ENCODE measurements at regions not wholly inside any gene's neighbourhood (a gene's known extent, or its start where the extent isn't known, plus 50 kb on each side); places are given as distances from the start of the nearest gene placed in this dataset.

DNA sequence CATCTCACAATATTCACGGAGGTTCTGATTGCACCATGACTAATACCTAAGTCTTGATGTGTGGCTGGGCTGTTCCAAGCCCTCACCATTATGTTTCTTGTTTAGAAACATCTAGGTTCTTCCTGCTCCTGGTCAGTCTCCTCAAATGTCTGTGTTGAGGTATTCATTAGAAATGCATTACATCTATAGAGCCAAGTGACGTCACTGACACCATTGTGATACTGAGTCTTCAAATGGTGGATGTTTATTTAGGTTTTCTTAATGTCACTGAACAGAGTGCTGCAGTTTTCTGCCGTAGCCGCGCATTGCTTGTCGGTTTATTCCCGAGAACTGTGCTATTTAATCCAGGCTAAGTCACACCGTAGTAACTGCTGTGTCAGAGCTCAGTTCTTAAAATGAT, 142.4 kb upstream of the SPACA7 start:
- Histone ChIP-seq H3K4me3 (ENCODE audit: low read length in 2 of 2) (no peak overlapping the region), H3K27me3 (ENCODE audit: control insufficient read depth in 2 of 2, insufficient read depth in 2 of 2, low read length in 2 of 2) (no peaks in the 10 kb centered on the region), H3K9me3 (ENCODE audit: control insufficient read depth in 2 of 2, low read length in 2 of 2) (no peaks in the 10 kb centered on the region), H3K36me3 (ENCODE audit: control insufficient read depth in 2 of 2, insufficient read depth in 2 of 2, low read length in 2 of 2) (no peaks in the 10 kb centered on the region), H3K4me1 (ENCODE audit: control insufficient read depth in 2 of 2, insufficient read depth in 2 of 2, low read length in 2 of 2) (peaks cover 0 to 3% of the 10 kb centered on the region in 2 donors), H3K27ac (ENCODE audit: low read depth in 2 of 2, low read length in 2 of 2) (no peak overlapping the region), H3K9ac (ENCODE audit: low read depth in 1 of 2, low read length in 2 of 2) (no peak overlapping the region)

- H3K4me3 ChIP-seq (ENCODE audit: low read length in 2 of 2), result no peak overlapping the region
- no peak overlapping the region for H3K27ac ChIP-seq (ENCODE audit: low read depth in 2 of 2, low read length in 2 of 2)
- H3K27me3 ChIP-seq (ENCODE audit: control insufficient read depth in 2 of 2, insufficient read depth in 2 of 2, low read length in 2 of 2), result no peaks in the 10 kb centered on the region
- no peaks in the 10 kb centered on the region for H3K9me3 ChIP-seq (ENCODE audit: control insufficient read depth in 2 of 2, low read length in 2 of 2)
- H3K36me3 ChIP-seq (ENCODE audit: control insufficient read depth in 2 of 2, insufficient read depth in 2 of 2, low read length in 2 of 2), result no peaks in the 10 kb centered on the region
- H3K9ac ChIP-seq (ENCODE audit: low read depth in 1 of 2, low read length in 2 of 2), result no peak overlapping the region
- peaks cover 0 to 3% of the 10 kb centered on the region in 2 donors for H3K4me1 ChIP-seq (ENCODE audit: control insufficient read depth in 2 of 2, insufficient read depth in 2 of 2, low read length in 2 of 2)
Measured at GRCh38 chr13:112234131-112234875, 141.9 kb upstream of the SPACA7 start.

- H3K4me1 ChIP-seq (ENCODE audit: control insufficient read depth in 2 of 2, insufficient read depth in 2 of 2, low read length in 2 of 2), result no peaks in the 10 kb centered on the region
- H3K27me3 ChIP-seq (ENCODE audit: control insufficient read depth in 2 of 2, insufficient read depth in 2 of 2, low read length in 2 of 2), result no peaks in the 10 kb centered on the region
- no peak overlapping the region for H3K4me3 ChIP-seq (ENCODE audit: low read length in 2 of 2)
- H3K36me3 ChIP-seq (ENCODE audit: control insufficient read depth in 2 of 2, insufficient read depth in 2 of 2, low read length in 2 of 2), result no peaks in the 10 kb centered on the region
- no peak overlapping the region for H3K9ac ChIP-seq (ENCODE audit: low read depth in 1 of 2, low read length in 2 of 2)
- H3K27ac ChIP-seq (ENCODE audit: low read depth in 2 of 2, low read length in 2 of 2), result no peak overlapping the region
- no peaks in the 10 kb centered on the region for H3K9me3 ChIP-seq (ENCODE audit: control insufficient read depth in 2 of 2, low read length in 2 of 2)
Measured at GRCh38 chr13:112236016-112236415, 140.1 kb upstream of the SPACA7 start.

DNA sequence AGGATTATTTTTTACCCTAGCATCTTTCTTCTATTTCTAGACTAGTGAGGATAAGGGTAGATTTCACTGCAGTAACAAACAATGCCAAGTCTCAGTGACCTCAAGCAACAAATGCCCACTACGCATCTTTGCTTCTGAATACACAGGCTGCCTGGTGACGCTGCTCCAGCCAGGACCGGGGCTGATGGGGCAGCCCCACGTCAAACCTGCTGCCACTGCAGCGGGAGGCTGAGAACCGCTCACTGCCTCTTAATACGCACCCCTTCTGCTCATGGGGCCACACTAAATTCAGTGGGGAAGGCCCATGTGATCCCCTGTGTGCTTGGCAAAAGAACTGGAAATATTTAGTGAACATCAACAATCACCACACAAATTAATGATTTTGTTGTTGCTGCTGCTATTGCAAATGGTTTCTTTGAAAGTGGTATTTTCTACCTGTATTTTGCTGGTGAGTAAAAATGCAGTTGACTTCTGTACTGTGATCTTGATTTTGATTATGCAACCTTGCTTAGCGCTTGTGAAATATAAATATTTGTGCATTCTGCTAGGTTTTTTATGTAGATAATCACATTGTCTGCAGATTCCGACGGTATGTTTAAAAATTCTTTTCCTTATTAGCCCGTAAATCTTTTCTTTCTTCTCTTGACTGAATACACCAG, 139.5 kb upstream of the SPACA7 start:
- H3K4me3 ChIP-seq (ENCODE audit: low read length in 2 of 2), result no peak overlapping the region
- no peak overlapping the region for H3K27ac ChIP-seq (ENCODE audit: low read depth in 2 of 2, low read length in 2 of 2)
- no peaks in the 10 kb centered on the region for H3K36me3 ChIP-seq (ENCODE audit: control insufficient read depth in 2 of 2, insufficient read depth in 2 of 2, low read length in 2 of 2)
- no peak overlapping the region for H3K9ac ChIP-seq (ENCODE audit: low read depth in 1 of 2, low read length in 2 of 2)
- H3K27me3 ChIP-seq (ENCODE audit: control insufficient read depth in 2 of 2, insufficient read depth in 2 of 2, low read length in 2 of 2), result no peaks in the 10 kb centered on the region
- H3K9me3 ChIP-seq (ENCODE audit: control insufficient read depth in 2 of 2, low read length in 2 of 2), result no peaks in the 10 kb centered on the region
- H3K4me1 ChIP-seq (ENCODE audit: control insufficient read depth in 2 of 2, insufficient read depth in 2 of 2, low read length in 2 of 2), result no peaks in the 10 kb centered on the region

- no peaks in the 10 kb centered on the region for H3K36me3 ChIP-seq (ENCODE audit: control insufficient read depth in 2 of 2, insufficient read depth in 2 of 2, low read length in 2 of 2)
- no peak overlapping the region for H3K27ac ChIP-seq (ENCODE audit: low read depth in 2 of 2, low read length in 2 of 2)
- no peak overlapping the region for H3K9ac ChIP-seq (ENCODE audit: low read depth in 1 of 2, low read length in 2 of 2)
- no peak overlapping the region for H3K4me3 ChIP-seq (ENCODE audit: low read length in 2 of 2)
- peaks cover 0 to 3% of the 10 kb centered on the region in 2 donors for H3K27me3 ChIP-seq (ENCODE audit: control insufficient read depth in 2 of 2, insufficient read depth in 2 of 2, low read length in 2 of 2)
- no peaks in the 10 kb centered on the region for H3K4me1 ChIP-seq (ENCODE audit: control insufficient read depth in 2 of 2, insufficient read depth in 2 of 2, low read length in 2 of 2)
- no peaks in the 10 kb centered on the region for H3K9me3 ChIP-seq (ENCODE audit: control insufficient read depth in 2 of 2, low read length in 2 of 2)
Measured at GRCh38 chr13:112238436-112238995, 137.6 kb upstream of the SPACA7 start.

GRCh38 chr13:112240076-112240475, 136.1 kb upstream of the SPACA7 start:
- no peak overlapping the region for H3K27ac ChIP-seq (ENCODE audit: low read depth in 2 of 2, low read length in 2 of 2)
- no peak overlapping the region for H3K9ac ChIP-seq (ENCODE audit: low read depth in 1 of 2, low read length in 2 of 2)
- H3K4me3 ChIP-seq (ENCODE audit: low read length in 2 of 2), result no peak overlapping the region
- peaks cover 0 to 3% of the 10 kb centered on the region in 2 donors for H3K27me3 ChIP-seq (ENCODE audit: control insufficient read depth in 2 of 2, insufficient read depth in 2 of 2, low read length in 2 of 2)
- no peaks in the 10 kb centered on the region for H3K9me3 ChIP-seq (ENCODE audit: control insufficient read depth in 2 of 2, low read length in 2 of 2)
- no peaks in the 10 kb centered on the region for H3K4me1 ChIP-seq (ENCODE audit: control insufficient read depth in 2 of 2, insufficient read depth in 2 of 2, low read length in 2 of 2)
- no peaks in the 10 kb centered on the region for H3K36me3 ChIP-seq (ENCODE audit: control insufficient read depth in 2 of 2, insufficient read depth in 2 of 2, low read length in 2 of 2)

DNA sequence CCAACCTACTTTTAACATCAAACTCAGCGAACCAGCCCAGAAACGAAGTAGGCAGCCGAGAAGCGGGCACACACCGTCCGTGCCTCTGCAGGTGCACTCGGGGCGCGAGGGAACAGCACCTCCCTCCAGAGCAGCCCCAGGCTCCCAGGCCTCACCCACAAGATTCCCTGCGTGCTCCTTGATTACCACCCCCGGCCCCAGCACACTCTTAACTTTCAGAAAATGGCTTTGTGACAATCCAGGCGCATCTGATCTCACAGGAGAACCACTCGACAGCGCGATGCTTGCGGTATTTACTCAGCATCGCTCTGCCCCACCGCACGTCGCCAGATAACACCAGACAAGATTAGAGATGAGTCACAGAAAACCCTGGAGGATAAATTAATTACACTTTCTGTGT, 134.9 kb upstream of the SPACA7 start:
- no peaks in the 10 kb centered on the region for H3K36me3 ChIP-seq (ENCODE audit: control insufficient read depth in 2 of 2, insufficient read depth in 2 of 2, low read length in 2 of 2)
- H3K9ac ChIP-seq (ENCODE audit: low read depth in 1 of 2, low read length in 2 of 2), result no peak overlapping the region
- no peaks in the 10 kb centered on the region for H3K9me3 ChIP-seq (ENCODE audit: control insufficient read depth in 2 of 2, low read length in 2 of 2)
- H3K4me3 ChIP-seq (ENCODE audit: low read length in 2 of 2), result no peak overlapping the region
- H3K27ac ChIP-seq (ENCODE audit: low read depth in 2 of 2, low read length in 2 of 2), result no peak overlapping the region
- H3K27me3 ChIP-seq (ENCODE audit: control insufficient read depth in 2 of 2, insufficient read depth in 2 of 2, low read length in 2 of 2), result peaks cover 0 to 3% of the 10 kb centered on the region in 2 donors
- no peaks in the 10 kb centered on the region for H3K4me1 ChIP-seq (ENCODE audit: control insufficient read depth in 2 of 2, insufficient read depth in 2 of 2, low read length in 2 of 2)

DNA sequence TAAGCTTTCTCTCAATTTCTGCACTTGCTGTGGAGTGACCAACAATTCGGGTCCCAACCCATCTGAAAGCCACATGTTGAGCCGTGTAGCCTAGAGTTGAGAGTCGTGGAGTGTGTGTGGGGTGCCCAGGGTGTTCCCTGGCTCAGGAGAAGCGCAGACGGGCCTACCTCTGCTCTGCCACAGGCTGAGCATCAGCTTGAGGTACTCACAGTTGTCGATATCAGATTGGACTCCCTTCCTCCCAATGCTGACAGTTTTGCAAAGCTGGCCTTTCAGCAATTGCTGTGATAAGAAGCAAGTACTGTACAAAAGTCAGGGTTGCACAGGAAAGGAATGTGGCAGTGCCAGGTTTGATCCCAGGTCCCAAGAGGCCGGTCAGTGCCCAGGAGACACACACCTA, 133.4 kb upstream of the SPACA7 start:
- Histone ChIP-seq H3K4me1 (ENCODE audit: control insufficient read depth in 2 of 2, insufficient read depth in 2 of 2, low read length in 2 of 2) (no peaks in the 10 kb centered on the region), H3K4me3 (ENCODE audit: low read length in 2 of 2) (no peak overlapping the region), H3K9ac (ENCODE audit: low read depth in 1 of 2, low read length in 2 of 2) (no peak overlapping the region), H3K9me3 (ENCODE audit: control insufficient read depth in 2 of 2, low read length in 2 of 2) (no peaks in the 10 kb centered on the region), H3K27ac (ENCODE audit: low read depth in 2 of 2, low read length in 2 of 2) (no peak overlapping the region), H3K36me3 (ENCODE audit: control insufficient read depth in 2 of 2, insufficient read depth in 2 of 2, low read length in 2 of 2) (no peaks in the 10 kb centered on the region), H3K27me3 (ENCODE audit: control insufficient read depth in 2 of 2, insufficient read depth in 2 of 2, low read length in 2 of 2) (peaks cover 0 to 3% of the 10 kb centered on the region in 2 donors)

DNA sequence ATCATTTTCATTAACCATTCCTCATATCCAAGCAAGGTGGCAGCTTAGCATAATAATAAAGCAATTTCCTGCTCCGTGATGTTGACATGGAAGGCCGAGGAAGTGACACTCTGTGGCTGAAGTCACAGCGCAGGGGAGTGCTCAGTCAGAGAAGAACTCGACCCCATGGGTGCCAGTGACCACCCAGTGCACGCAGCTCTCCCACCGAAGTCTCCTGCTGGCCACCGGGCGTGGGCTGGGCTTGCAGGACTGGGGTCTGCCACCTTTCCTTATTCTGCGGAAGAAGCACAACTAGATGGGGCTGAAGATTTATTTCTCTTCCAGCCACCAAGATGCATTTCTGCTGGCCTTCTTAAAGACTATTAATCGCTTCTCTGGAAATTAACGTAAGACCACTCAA, 132.1 kb upstream of the SPACA7 start:
- H3K27me3 ChIP-seq (ENCODE audit: control insufficient read depth in 2 of 2, insufficient read depth in 2 of 2, low read length in 2 of 2), result peaks cover 0 to 3% of the 10 kb centered on the region in 2 donors
- no peaks in the 10 kb centered on the region for H3K9me3 ChIP-seq (ENCODE audit: control insufficient read depth in 2 of 2, low read length in 2 of 2)
- H3K4me1 ChIP-seq (ENCODE audit: control insufficient read depth in 2 of 2, insufficient read depth in 2 of 2, low read length in 2 of 2), result no peaks in the 10 kb centered on the region
- no peak overlapping the region for H3K27ac ChIP-seq (ENCODE audit: low read depth in 2 of 2, low read length in 2 of 2)
- H3K9ac ChIP-seq (ENCODE audit: low read depth in 1 of 2, low read length in 2 of 2), result no peak overlapping the region
- H3K36me3 ChIP-seq (ENCODE audit: control insufficient read depth in 2 of 2, insufficient read depth in 2 of 2, low read length in 2 of 2), result no peaks in the 10 kb centered on the region
- H3K4me3 ChIP-seq (ENCODE audit: low read length in 2 of 2), result no peak overlapping the region

GRCh38 chr13:112244495-112245177, 131.5 kb upstream of the SPACA7 start:
- Histone ChIP-seq H3K9ac (ENCODE audit: low read depth in 1 of 2, low read length in 2 of 2) (no peak overlapping the region), H3K36me3 (ENCODE audit: control insufficient read depth in 2 of 2, insufficient read depth in 2 of 2, low read length in 2 of 2) (no peaks in the 10 kb centered on the region), H3K27ac (ENCODE audit: low read depth in 2 of 2, low read length in 2 of 2) (no peak overlapping the region), H3K4me1 (ENCODE audit: control insufficient read depth in 2 of 2, insufficient read depth in 2 of 2, low read length in 2 of 2) (no peaks in the 10 kb centered on the region), H3K9me3 (ENCODE audit: control insufficient read depth in 2 of 2, low read length in 2 of 2) (no peaks in the 10 kb centered on the region), H3K4me3 (ENCODE audit: low read length in 2 of 2) (no peak overlapping the region), H3K27me3 (ENCODE audit: control insufficient read depth in 2 of 2, insufficient read depth in 2 of 2, low read length in 2 of 2) (peaks cover 0 to 3% of the 10 kb centered on the region in 2 donors)
